ENCODE measurements at regions not wholly inside any gene's neighbourhood (a gene's known extent, or its start where the extent isn't known, plus 50 kb on each side); places are given as distances from the start of the nearest gene placed in this dataset.

DNA sequence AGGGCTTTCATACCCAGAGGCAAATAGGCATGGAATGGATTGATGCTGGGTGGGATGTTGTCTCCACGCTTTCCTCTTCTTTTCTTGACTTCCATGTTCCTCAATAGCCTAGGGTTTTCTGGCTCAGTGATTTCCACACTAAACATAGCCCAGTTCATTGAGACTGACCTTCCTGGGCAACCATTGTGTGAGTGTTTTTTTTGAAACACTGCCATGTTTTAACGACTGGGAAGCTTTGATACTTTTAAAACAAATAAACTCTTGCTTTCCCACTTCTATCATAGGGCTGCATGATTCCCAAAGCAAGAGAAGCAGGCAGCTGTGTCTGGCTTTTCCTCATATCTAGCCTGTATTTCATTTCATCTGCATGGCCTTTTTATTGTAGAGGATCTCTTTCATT, 775.9 kb upstream of the TSPY4 start:
- TF ChIP-seq, protein P1, sequence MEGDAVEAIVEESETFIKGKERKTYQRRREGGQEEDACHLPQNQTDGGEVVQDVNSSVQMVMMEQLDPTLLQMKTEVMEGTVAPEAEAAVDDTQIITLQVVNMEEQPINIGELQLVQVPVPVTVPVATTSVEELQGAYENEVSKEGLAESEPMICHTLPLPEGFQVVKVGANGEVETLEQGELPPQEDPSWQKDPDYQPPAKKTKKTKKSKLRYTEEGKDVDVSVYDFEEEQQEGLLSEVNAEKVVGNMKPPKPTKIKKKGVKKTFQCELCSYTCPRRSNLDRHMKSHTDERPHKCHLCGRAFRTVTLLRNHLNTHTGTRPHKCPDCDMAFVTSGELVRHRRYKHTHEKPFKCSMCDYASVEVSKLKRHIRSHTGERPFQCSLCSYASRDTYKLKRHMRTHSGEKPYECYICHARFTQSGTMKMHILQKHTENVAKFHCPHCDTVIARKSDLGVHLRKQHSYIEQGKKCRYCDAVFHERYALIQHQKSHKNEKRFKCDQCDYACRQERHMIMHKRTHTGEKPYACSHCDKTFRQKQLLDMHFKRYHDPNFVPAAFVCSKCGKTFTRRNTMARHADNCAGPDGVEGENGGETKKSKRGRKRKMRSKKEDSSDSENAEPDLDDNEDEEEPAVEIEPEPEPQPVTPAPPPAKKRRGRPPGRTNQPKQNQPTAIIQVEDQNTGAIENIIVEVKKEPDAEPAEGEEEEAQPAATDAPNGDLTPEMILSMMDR (IDR thresholded peaks at IDR 0.05), result no peak
- TF ChIP-seq ZFX (IDR thresholded peaks at IDR 0.05; ENCODE audit: borderline replicate concordance), result no peak

Data from 22Rv1 (cell line).